LNCAP (cell line): ENCODE measurements at regions not wholly inside any gene's neighbourhood (a gene's known extent, or its start where the extent isn't known, plus 50 kb on each side); places are given as distances from the start of the nearest gene placed in this dataset.

Experiments used
- CTCF ChIP-seq: fragments of 450-650 bp; IDR thresholded peaks from 2 replicates; pipeline ENCODE4 v1.5.1; 2017; ENCODE audit warnings: mild to moderate bottlenecking

DNA sequence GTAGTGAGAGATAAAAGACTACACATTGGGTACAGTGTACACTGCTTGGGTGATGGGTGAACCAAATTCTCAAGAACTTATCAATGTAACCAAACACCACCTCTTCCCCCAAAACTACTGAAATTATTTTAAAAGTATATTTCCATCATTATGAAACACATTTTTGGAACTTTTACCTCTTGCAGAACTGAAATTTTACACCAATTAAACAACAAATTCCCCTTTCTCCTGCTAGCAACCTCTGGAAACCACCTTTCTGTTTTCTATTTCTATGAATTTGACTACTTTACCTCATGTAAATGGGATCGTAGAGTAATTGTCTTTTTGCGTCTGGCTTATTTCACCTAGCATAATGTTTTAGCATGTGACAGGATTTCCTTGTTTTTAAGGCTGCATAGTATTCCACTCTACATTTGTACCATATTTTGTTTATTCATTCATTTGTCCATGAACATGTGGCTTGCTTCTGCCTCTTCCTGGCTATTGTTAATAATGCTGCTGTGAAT lies 149.9 kb upstream of the PHACTR1 start:
- no peak for TF ChIP-seq CTCF

DNA sequence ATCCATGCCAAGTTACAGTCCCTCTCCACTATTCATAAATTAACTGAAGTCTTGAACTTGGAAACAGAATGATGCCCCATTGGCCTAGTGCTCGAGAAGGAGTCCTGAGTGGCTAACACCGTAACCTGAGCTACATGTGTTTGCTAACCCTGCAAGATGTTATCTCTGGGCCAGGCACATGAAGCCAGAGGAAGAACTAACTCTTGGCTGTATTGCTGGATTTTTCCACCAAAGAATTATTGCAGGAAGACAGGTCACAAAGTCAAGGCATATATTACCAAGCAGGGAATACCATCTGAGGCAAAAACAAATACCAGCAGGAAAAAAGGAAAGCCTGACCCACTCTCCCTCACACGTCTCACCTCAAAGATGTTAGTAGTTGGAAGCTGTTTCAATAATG lies 148.9 kb upstream of the PHACTR1 start:
- no peak for TF ChIP-seq CTCF

- TF ChIP-seq CTCF: no peak
Measured at GRCh38 chr6:12569646-12570045, 146.9 kb upstream of the PHACTR1 start.

- TF ChIP-seq CTCF: no peak
Measured at GRCh38 chr6:12570461-12571030, 146.0 kb upstream of the PHACTR1 start.

- no peak for TF ChIP-seq CTCF
Measured at GRCh38 chr6:12572896-12573827, 143.4 kb upstream of the PHACTR1 start.

DNA sequence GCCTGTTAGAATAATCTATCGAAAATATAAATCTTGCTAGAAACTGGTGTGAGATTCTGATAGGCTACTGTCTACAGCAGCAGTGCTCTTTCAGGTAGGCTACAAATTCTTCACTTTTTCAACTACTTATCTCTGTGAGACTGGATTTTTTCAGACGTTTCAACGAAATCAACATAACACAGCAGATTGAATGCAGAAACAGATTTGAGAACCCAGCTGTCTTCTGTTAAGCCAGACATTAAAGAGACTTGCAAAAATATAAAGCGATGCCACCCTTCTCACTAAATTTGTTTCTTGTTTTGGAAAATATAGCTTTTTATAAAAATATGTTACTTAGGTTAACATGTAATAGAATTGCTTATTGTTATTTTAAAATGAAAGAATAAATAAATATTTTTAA lies 140.6 kb upstream of the PHACTR1 start:
- TF ChIP-seq CTCF: no peak

- no peak for TF ChIP-seq CTCF
Measured at GRCh38 chr6:12576389-12576788, 140.2 kb upstream of the PHACTR1 start.
